ENCODE measurements at regions not wholly inside any gene's neighbourhood (a gene's known extent, or its start where the extent isn't known, plus 50 kb on each side); places are given as distances from the start of the nearest gene placed in this dataset.

- no peak for TF ChIP-seq CTCF (IDR thresholded peaks at IDR 0.05; ENCODE audit: insufficient read depth, low read length, poor library complexity, severe bottlenecking)
- TF ChIP-seq EZH2phosphoT487 (conservative IDR thresholded peaks at IDR 0.05; ENCODE audit: low read length), result no peak
Observed at GRCh38 chrX:25191403-25191802, 175.6 kb upstream of the ARX start.
